Caco-2 (cell line): ENCODE measurements at regions not wholly inside any gene's neighbourhood (a gene's known extent, or its start where the extent isn't known, plus 50 kb on each side); places are given as distances from the start of the nearest gene placed in this dataset.

Experiments
- BruUV-seq: library from RNA; stranded (reverse); fragments of 400-500 nt; replicated peaks from 2 replicates; lab custom pipeline; 2021; lab: Mats Ljungman, UMichigan
- CTCF ChIA-PET: fragments of 300-600 bp; sonication (Branson Sonifier 250); formaldehyde crosslinking; loops from one replicate; lab custom pipeline; 2022; ENCODE audit warnings: antibody characterized with exemption; lab: Charles Lee
- POLR2A ChIA-PET: fragments of 300-600 bp; sonication (Branson Sonifier 250); formaldehyde crosslinking; loops from one replicate; lab custom pipeline; 2022; ENCODE audit warnings: antibody characterized with exemption; lab: Charles Lee
- DNase-seq, 2 experiments: peaks; one replicate each; pipeline versions ENCODE4 v3.0.0 to v3.0.0-alpha.2; 2020 to 2022
- H3K27me3 ChIP-seq: replicated peaks from 2 replicates; pipeline ENCODE4 v1.6.0; 2011; ENCODE audit warnings: low read length; ENCODE audit not compliant: control insufficient read depth, insufficient read depth
- H3K36me3 ChIP-seq: 2 replicates; pipeline ENCODE4 v1.5.1; 2011; ENCODE audit warnings: low read length; ENCODE audit not compliant: control insufficient read depth, insufficient read depth
- H3K4me1 ChIP-seq: fragments of 250-450 bp; sonication (Bioruptor Pico); 2 replicates; pipeline ENCODE4 v1.5.1; 2020; ENCODE audit warnings: mild to moderate bottlenecking
- H3K4me3 ChIP-seq: 2 replicates; pipeline ENCODE4 v1.5.1; 2011; ENCODE audit warnings: low read depth, mild to moderate bottlenecking, control low read depth, low read length
- H3K9me3 ChIP-seq: fragments of 250-450 bp; sonication (Bioruptor Pico); 2 replicates; pipeline ENCODE4 v1.5.1; 2020; ENCODE audit warnings: mild to moderate bottlenecking, moderate library complexity
- H3K27ac Mint-ChIP-seq: one replicate; pipeline ENCODE4 v1.8.0; 2022; ENCODE audit warnings: mixed read lengths; ENCODE audit not compliant: unreplicated experiment
- H3K27me3 Mint-ChIP-seq: one replicate; pipeline ENCODE4 v1.8.0; 2022; ENCODE audit warnings: mixed read lengths; ENCODE audit not compliant: insufficient read depth, unreplicated experiment
- H3K36me3 Mint-ChIP-seq: one replicate; pipeline ENCODE4 v1.8.0; 2022; ENCODE audit warnings: mild to moderate bottlenecking, mixed read lengths; ENCODE audit not compliant: insufficient read depth, unreplicated experiment
- H3K4me1 Mint-ChIP-seq: one replicate; pipeline ENCODE4 v1.8.0; 2022; ENCODE audit warnings: low read depth, mixed read lengths; ENCODE audit not compliant: unreplicated experiment
- H3K4me3 Mint-ChIP-seq: one replicate; pipeline ENCODE4 v1.8.0; 2022; ENCODE audit warnings: mild to moderate bottlenecking, moderate library complexity, mixed read lengths; ENCODE audit not compliant: unreplicated experiment
- H3K9me3 Mint-ChIP-seq: one replicate; pipeline ENCODE4 v1.8.0; 2022; ENCODE audit warnings: mixed read lengths; ENCODE audit not compliant: unreplicated experiment
- CTCF ChIP-seq, 2 experiments: fragments of 200-600 bp in 1 of 2; IDR thresholded peaks; 1 replicate in 1 of 2; 2 replicates in 1 of 2; pipeline versions ENCODE4 v1.5.1 to v1.8.0; 2011 to 2022; ENCODE audit warnings: antibody characterized with exemption in 1 of 2, control low read depth in 1 of 2, inconsistent platforms in 1 of 2, low read depth in 1 of 2, low read length in 1 of 2, mild to moderate bottlenecking in 1 of 2, moderate library complexity in 1 of 2; ENCODE audit not compliant: insufficient read depth in 1 of 2, severe bottlenecking in 1 of 2, unreplicated experiment in 1 of 2
- intact Hi-C: fragments of 100-400 bp; cut with micrococcal nuclease; formaldehyde crosslinking; loops from one replicate; pipeline ENCODE4 v1.10.0; 2022; ENCODE audit not compliant: unreplicated experiment

- Histone ChIP-seq H3K9me3 (no peaks in the 10 kb centered on the region), H3K4me3 (no peak overlapping the region), H3K36me3 (no peaks in the 10 kb centered on the region), H3K4me1 (no peaks in the 10 kb centered on the region), H3K27me3 (no peaks in the 10 kb centered on the region)
- ChIA-PET CTCF (no interaction called here), POLR2A (no interaction called here)
- no peaks in the 10 kb centered on the region for H3K36me3 Mint-ChIP-seq
- intact Hi-C loops: no loop called here
- H3K4me3 Mint-ChIP-seq: no peak overlapping the region
- H3K9me3 Mint-ChIP-seq: no peaks in the 10 kb centered on the region
- peaks cover 4% of the 10 kb centered on the region for H3K27me3 Mint-ChIP-seq
- no peak for TF ChIP-seq CTCF (IDR thresholded peaks at IDR 0.05; ENCODE audit: insufficient read depth in 1 of 2, low read depth in 1 of 2, low read length in 1 of 2, severe bottlenecking in 1 of 2, unreplicated experiment in 1 of 2)
- no peak for DNase-seq
- no peaks in the 10 kb centered on the region for H3K4me1 Mint-ChIP-seq
- no TSS peak for BruUV-seq
- H3K27ac Mint-ChIP-seq: no peak overlapping the region
Measured at GRCh38 chr13:74200081-74200480, 65.9 kb upstream of the KLF12 start.

DNA sequence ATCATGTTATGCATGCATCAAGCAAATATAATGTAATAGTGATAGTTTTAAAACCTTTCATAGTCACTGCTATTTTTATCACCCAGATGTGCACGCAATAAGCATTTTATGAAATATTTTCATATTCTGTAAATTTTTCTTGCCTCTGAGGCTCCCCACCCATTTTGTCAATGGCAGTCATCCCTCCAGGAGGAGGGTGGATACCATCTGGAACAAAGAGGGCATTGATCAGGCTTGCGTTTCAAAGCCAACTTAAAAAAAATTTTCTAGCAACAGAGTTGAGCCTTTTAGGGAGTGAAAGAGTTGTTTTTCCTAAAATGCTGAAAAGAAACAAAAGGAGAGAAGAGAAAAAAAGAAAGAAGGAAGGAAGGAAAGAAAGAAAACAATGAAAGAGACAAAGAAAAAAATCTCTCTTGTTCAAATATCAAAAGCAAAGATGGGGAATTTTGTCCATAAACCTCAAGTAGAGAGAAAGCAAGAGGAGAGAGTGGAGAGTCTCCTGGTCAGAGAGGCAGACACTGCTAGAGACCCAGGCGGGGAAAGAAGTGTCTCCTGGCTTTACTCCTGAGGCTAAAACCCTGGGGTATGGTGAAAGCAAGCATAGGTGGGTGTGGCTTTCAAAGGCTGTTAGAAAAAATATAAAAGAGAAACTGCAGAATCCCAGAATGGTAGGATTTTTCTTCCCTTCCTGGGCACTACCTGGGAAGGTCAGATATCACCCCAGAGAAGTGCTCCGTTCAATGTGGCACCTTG lies 63.6 kb upstream of the KLF12 start:
- no peaks in the 10 kb centered on the region for H3K27me3 ChIP-seq
- CTCF ChIA-PET: no interaction called here
- no peaks in the 10 kb centered on the region for H3K36me3 Mint-ChIP-seq
- BruUV-seq: no TSS peak
- no peaks in the 10 kb centered on the region for H3K9me3 ChIP-seq
- POLR2A ChIA-PET: no interaction called here
- no peak overlapping the region for H3K4me3 ChIP-seq
- no peak for DNase-seq
- H3K4me3 Mint-ChIP-seq: no peak overlapping the region
- H3K4me1 Mint-ChIP-seq: no peaks in the 10 kb centered on the region
- H3K27ac Mint-ChIP-seq: no peak overlapping the region
- peaks cover 4% of the 10 kb centered on the region for H3K27me3 Mint-ChIP-seq
- intact Hi-C loops: no loop called here
- no peaks in the 10 kb centered on the region for H3K36me3 ChIP-seq
- no peaks in the 10 kb centered on the region for H3K9me3 Mint-ChIP-seq
- no peak for TF ChIP-seq CTCF (IDR thresholded peaks at IDR 0.05; ENCODE audit: insufficient read depth in 1 of 2, low read depth in 1 of 2, low read length in 1 of 2, severe bottlenecking in 1 of 2, unreplicated experiment in 1 of 2)
- no peaks in the 10 kb centered on the region for H3K4me1 ChIP-seq

DNA sequence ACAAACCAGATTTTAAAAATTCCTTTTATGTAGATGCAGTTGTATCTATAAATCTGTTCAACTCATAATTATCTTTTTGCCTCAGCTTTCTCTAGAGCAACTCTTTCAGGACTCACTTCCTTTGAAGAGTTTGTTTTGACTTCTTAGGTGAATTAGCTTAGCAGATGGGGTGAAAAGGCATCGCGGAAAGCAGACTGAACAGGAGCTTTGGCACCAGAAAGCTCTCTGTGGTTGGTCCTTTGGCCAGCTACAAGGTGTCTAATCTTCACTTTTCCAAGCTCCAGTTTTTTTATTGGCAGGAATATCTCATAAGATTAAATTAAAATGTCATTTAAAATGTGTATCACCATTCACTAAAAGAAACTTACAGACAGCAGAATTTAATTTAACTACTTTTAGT lies 60.6 kb upstream of the KLF12 start:
- H3K27me3 Mint-ChIP-seq: no peaks in the 10 kb centered on the region
- no peaks in the 10 kb centered on the region for H3K4me1 Mint-ChIP-seq
- no peaks in the 10 kb centered on the region for H3K27me3 ChIP-seq
- no peak for DNase-seq
- no peaks in the 10 kb centered on the region for H3K36me3 ChIP-seq
- TF ChIP-seq CTCF (IDR thresholded peaks at IDR 0.05; ENCODE audit: insufficient read depth in 1 of 2, low read depth in 1 of 2, low read length in 1 of 2, severe bottlenecking in 1 of 2, unreplicated experiment in 1 of 2): no peak
- ChIA-PET POLR2A (no interaction called here), CTCF (no interaction called here)
- no TSS peak for BruUV-seq
- intact Hi-C loops: no loop called here
- no peaks in the 10 kb centered on the region for H3K4me1 ChIP-seq
- H3K9me3 ChIP-seq: no peaks in the 10 kb centered on the region
- H3K9me3 Mint-ChIP-seq: no peaks in the 10 kb centered on the region
- H3K4me3 Mint-ChIP-seq: no peak overlapping the region
- no peak overlapping the region for H3K4me3 ChIP-seq
- H3K36me3 Mint-ChIP-seq: no peaks in the 10 kb centered on the region
- H3K27ac Mint-ChIP-seq: no peak overlapping the region
